ENCODE measurements at regions not wholly inside any gene's neighbourhood (a gene's known extent, or its start where the extent isn't known, plus 50 kb on each side); places are given as distances from the start of the nearest gene placed in this dataset.
"Not testable (repeated sequence)": the region's sequence is repeated elsewhere in the genome, so short reads cannot be mapped to it uniquely, and the experiment has no call there.

- in situ Hi-C loops (cut with MboI; ENCODE audit: low sequenced_read_pairs, unreplicated experiment), result no loop called here
- TF ChIP-seq CTCF (IDR thresholded peaks at IDR 0.05; ENCODE audit: borderline replicate concordance, control extremely low read depth, extremely low read depth, insufficient read depth, missing control alignments), result no peak
- no peak for DNase-seq (ENCODE audit: low spot score)
Measured at GRCh38 chr6:74259981-74260380, 564.0 kb downstream of the CD109 start.

- in situ Hi-C loops (cut with MboI; ENCODE audit: low sequenced_read_pairs, unreplicated experiment), result no loop called here
- no peak for TF ChIP-seq CTCF (IDR thresholded peaks at IDR 0.05; ENCODE audit: borderline replicate concordance, control extremely low read depth, extremely low read depth, insufficient read depth, missing control alignments)
- no peak for DNase-seq (ENCODE audit: low spot score)
Measured at GRCh38 chr6:74256781-74257180, 560.8 kb downstream of the CD109 start.

DNA sequence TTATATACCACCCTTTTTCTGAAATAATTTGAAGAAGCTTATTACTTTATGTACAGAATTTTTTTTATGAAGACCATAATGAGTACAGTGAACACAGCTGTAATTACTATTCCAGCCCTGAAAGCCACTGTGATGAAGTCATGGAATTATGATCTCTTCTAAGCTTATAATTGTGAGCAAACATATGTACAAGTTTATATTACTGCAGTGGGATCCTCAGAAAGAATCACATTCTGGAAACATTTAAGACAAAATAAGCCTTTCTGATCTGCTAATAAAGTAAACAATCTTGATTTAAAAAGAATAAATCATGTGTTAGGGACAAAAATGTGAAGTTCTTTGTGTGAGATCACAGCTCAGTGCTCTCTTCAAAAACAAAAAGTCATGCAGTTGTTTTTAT is 560.4 kb downstream of the CD109 start:
- DNase-seq (ENCODE audit: low spot score), result no peak
- in situ Hi-C loops (cut with MboI; ENCODE audit: low sequenced_read_pairs, unreplicated experiment), result no loop called here

DNA sequence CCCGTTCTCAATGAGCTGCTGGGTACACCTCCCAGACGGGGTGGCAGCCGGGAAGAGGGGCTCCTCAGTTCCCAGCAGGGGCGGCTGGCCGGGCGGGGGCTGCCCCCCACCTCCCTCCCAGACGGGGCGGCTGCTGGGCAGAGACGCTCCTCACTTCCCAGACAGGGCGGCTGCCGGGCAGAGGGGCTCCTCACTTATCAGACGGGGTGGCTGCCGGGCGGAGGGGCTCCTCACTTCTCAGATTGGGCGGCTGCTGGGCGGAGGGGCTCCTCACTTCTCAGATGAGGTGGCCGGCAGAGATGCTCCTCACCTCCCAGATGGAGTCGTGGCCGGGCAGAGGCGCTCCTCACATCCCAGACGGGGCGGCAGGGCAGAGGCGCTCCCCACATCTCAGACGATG is 559.0 kb downstream of the CD109 start:
- DNase-seq (ENCODE audit: low spot score); in situ Hi-C loops (cut with MboI; ENCODE audit: low sequenced_read_pairs, unreplicated experiment): not testable (repeated sequence)

More for the DNA sequence above, 560.4 kb downstream of the CD109 start:
- TF ChIP-seq CTCF (IDR thresholded peaks at IDR 0.05; ENCODE audit: borderline replicate concordance, control extremely low read depth, extremely low read depth, insufficient read depth, missing control alignments), result no peak

GRCh38 chr6:74254147-74254546 is 558.1 kb downstream of the CD109 start:
- DNase-seq (ENCODE audit: low spot score); in situ Hi-C loops (cut with MboI; ENCODE audit: low sequenced_read_pairs, unreplicated experiment): not testable (repeated sequence)

GRCh38 chr6:74253261-74253660 is 557.3 kb downstream of the CD109 start:
- DNase-seq (ENCODE audit: low spot score), result no peak
- in situ Hi-C loops (cut with MboI; ENCODE audit: low sequenced_read_pairs, unreplicated experiment), result no loop called here
- no peak for TF ChIP-seq CTCF (IDR thresholded peaks at IDR 0.05; ENCODE audit: borderline replicate concordance, control extremely low read depth, extremely low read depth, insufficient read depth, missing control alignments)

DNA sequence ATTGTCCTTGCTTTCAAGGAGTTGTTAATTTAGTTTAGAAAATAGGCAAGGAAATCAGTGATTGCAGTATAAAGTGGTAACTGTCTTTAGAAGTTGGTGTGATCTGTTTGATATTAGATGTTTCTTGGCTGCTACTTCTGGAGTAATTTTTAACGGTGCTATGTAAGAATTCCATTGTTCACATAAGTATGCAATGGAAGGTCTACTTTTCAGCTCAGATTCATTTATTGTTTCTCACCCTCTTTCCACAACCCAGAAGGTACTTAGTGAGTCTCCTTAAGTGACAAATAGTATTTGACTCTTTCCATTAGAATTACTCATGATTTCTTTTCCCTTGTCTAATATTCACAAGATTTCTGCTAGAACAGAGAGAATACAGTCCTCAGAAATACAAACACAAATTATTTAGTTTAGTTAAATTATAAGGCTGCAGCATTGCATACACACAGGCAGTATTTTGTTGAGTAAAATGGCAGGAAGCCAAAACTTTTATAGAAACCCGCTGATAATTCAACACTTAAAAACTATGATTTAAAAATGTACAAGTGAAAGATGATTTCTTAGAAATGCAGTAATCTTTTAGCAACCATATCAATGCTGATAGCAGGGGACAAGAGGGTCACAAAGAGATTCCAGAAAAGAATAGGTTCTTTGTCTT is 554.3 kb downstream of the CD109 start:
- in situ Hi-C loops (cut with MboI; ENCODE audit: low sequenced_read_pairs, unreplicated experiment), result no loop called here
- no peak for DNase-seq (ENCODE audit: low spot score)
- no peak for TF ChIP-seq CTCF (IDR thresholded peaks at IDR 0.05; ENCODE audit: borderline replicate concordance, control extremely low read depth, extremely low read depth, insufficient read depth, missing control alignments)

DNA sequence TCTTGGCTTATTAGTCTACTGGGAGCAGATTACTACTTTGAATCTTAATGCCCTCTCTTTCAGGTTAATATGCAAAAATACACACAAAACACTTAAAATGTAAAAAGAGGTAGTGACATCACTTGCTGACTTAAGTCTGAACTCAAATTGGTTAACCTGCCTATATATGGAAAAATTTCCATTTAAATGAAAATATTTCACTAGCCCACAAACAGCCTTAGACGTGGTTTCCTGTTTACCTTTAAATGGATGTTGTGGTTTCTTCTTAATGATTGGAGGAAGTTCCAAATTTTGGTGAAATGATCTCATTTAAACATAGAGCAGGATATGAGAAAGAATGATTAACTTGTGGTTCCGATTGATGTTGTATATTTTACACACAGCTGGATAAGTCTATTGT is 553.7 kb downstream of the CD109 start:
- in situ Hi-C loops (cut with MboI; ENCODE audit: low sequenced_read_pairs, unreplicated experiment), result no loop called here
- TF ChIP-seq CTCF (IDR thresholded peaks at IDR 0.05; ENCODE audit: borderline replicate concordance, control extremely low read depth, extremely low read depth, insufficient read depth, missing control alignments), result no peak
- DNase-seq (ENCODE audit: low spot score), result no peak

Data from GM13976 (cell line).